Small intestine (tissue), 7 donors: ENCODE measurements at regions not wholly inside any gene's neighbourhood (a gene's known extent, or its start where the extent isn't known, plus 50 kb on each side); places are given as distances from the start of the nearest gene placed in this dataset.
"Not testable (repeated sequence)": the region's sequence is repeated elsewhere in the genome, so short reads cannot be mapped to it uniquely, and the experiment has no call there.

Experiments used
- DNase-seq, 2 donors: peaks; one replicate each; pipeline versions ENCODE4 v3.0.0 to v3.0.0-alpha.2; 2013
- FAIRE-seq: peaks from 2 replicates; lab custom pipeline; 2012; peaks lifted over from hg19 to GRCh38; lab: Jason Lieb, UNC
- H3K27ac ChIP-seq, 3 donors: one replicate each; pipeline ENCODE4 v1.5.1; 2013; ENCODE audit warnings: low read length in 2 of 3, mild to moderate bottlenecking in 2 of 3, control low read depth in 1 of 3, inconsistent platforms in 1 of 3, low read depth in 1 of 3, moderate library complexity in 1 of 3
- H3K27me3 ChIP-seq, 3 donors: one replicate each; pipeline ENCODE4 v1.6.1; 2013; ENCODE audit warnings: low read length in 3 of 3, inconsistent platforms in 1 of 3; ENCODE audit not compliant: control insufficient read depth in 3 of 3, insufficient read depth in 3 of 3
- H3K36me3 ChIP-seq, 3 donors: one replicate each; pipeline ENCODE4 v1.6.1; 2013; ENCODE audit warnings: low read length in 3 of 3, inconsistent platforms in 1 of 3, low read depth in 1 of 3, mild to moderate bottlenecking in 1 of 3, moderate library complexity in 1 of 3; ENCODE audit not compliant: control insufficient read depth in 3 of 3, insufficient read depth in 2 of 3
- H3K4me1 ChIP-seq, 3 donors: one replicate each; pipeline ENCODE4 v1.6.1; 2013; ENCODE audit warnings: low read length in 2 of 3, inconsistent platforms in 1 of 3, low read depth in 1 of 3, mild to moderate bottlenecking in 1 of 3, moderate library complexity in 1 of 3; ENCODE audit not compliant: control insufficient read depth in 3 of 3, insufficient read depth in 2 of 3
- H3K4me3 ChIP-seq, 3 donors: one replicate each; pipeline ENCODE4 v1.5.1; 2013; ENCODE audit warnings: low read length in 3 of 3, control low read depth in 1 of 3, inconsistent platforms in 1 of 3, low read depth in 1 of 3, mild to moderate bottlenecking in 1 of 3, moderate library complexity in 1 of 3
- H3K9me3 ChIP-seq, 2 donors: one replicate each; pipeline ENCODE4 v1.6.1; 2013; ENCODE audit warnings: low read depth in 1 of 2, low read length in 1 of 2; ENCODE audit not compliant: control insufficient read depth in 2 of 2, insufficient read depth in 1 of 2
- WGBS, 3 donors: extraction: QIAGEN DNeasy Blood & Tissue Kit; methylation state at CpG; one replicate each; pipeline ENCODE4 v1.1.7; 2013; 5-methylcytosine and 5-hydroxymethylcytosine counted together
- donor health status: healthy with polysubstance abuse.
- donor health status: control.
- donor health status: control.
- donor health status: Bipolar disorder and iron deficiency.
- donor health status: healthy.

- H3K4me1 ChIP-seq: no peaks in the 10 kb centered on the region
- no peak overlapping the region for H3K27ac ChIP-seq
- H3K36me3 ChIP-seq: no peaks in the 10 kb centered on the region
- 80 to 90% (median 88%) methylated on average over 2 of the region's 2 CpGs for WGBS, 3 donors
- no peaks in the 10 kb centered on the region for H3K27me3 ChIP-seq
- peaks cover 0 to 13% of the 10 kb centered on the region in 2 donors for H3K9me3 ChIP-seq
- DNase-seq: no peak
- H3K4me3 ChIP-seq: no peak overlapping the region
- no peak for FAIRE-seq
Observed at GRCh38 chr1:68868606-68869005, 371.7 kb upstream of the DEPDC1 start.

DNA sequence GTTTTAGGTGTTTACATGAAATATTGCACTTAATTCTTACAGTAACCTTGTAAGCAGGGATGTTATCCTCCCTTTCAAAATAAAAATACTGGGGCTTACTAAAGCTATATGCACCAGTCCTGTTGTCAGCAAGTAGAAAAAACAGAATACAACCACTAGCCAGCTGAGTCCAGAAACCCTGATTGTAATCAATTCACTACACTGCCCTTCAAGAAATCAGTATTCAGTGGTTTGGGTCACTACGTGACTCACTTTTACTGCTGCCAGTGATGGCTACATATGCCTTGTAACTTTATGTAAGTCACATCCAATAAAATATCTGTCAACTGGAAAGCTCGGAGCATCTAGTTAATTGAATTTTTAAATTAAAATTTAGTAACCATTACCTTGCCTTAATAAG, 376.3 kb upstream of the DEPDC1 start:
- Histone ChIP-seq H3K9me3 (no peaks in the 10 kb centered on the region), H3K36me3 (no peaks in the 10 kb centered on the region), H3K4me1 (no peaks in the 10 kb centered on the region), H3K27ac (no peak overlapping the region), H3K4me3 (no peak overlapping the region), H3K27me3 (no peaks in the 10 kb centered on the region)
- no peak for FAIRE-seq
- no peak for DNase-seq
- WGBS, 3 donors: 55 to 76% (median 64%) methylated on average over 2 of the region's 2 CpGs

GRCh38 chr1:68881330-68882194, 384.7 kb upstream of the DEPDC1 start:
- not testable (repeated sequence) for H3K9me3 ChIP-seq, FAIRE-seq, H3K4me3 ChIP-seq, H3K27me3 ChIP-seq, H3K36me3 ChIP-seq, H3K27ac ChIP-seq, DNase-seq, H3K4me1 ChIP-seq
- 85 to 88% (median 87%) methylated on average over 22 to 27 of the region's 29 CpGs for WGBS, 3 donors

DNA sequence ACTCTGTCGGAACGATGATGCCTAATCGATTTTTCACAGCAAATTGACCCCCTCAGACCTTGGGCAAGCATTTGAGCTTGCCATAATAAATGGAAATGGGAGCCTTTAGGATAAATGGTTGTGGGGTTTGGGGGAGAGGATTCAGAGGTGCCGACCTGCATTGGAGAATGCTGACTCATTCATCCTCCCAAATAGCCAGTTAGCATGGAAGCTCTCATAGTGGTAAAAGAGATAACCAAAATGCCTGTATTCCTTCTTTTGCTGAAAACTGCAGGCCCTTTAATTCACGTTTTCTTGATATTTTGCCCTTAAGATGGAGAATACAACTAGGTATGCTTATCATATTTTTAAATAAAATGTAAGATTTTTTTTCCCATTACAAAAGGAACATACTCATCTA, 392.6 kb upstream of the DEPDC1 start:
- Histone ChIP-seq H3K9me3 (no peaks in the 10 kb centered on the region), H3K27me3 (no peaks in the 10 kb centered on the region), H3K4me3 (no peak overlapping the region), H3K36me3 (no peaks in the 10 kb centered on the region), H3K4me1 (no peaks in the 10 kb centered on the region), H3K27ac (no peak overlapping the region)
- FAIRE-seq (no peak), DNase-seq (no peak)
- WGBS, 3 donors: 65 to 73% (median 71%) methylated on average over 5 of the region's 5 CpGs

GRCh38 chr1:68890736-68891135, 393.9 kb upstream of the DEPDC1 start:
- WGBS, 3 donors: 77 to 88% (median 78%) methylated on average over 3 of the region's 3 CpGs
- Histone ChIP-seq H3K27ac (no peak overlapping the region), H3K4me1 (no peaks in the 10 kb centered on the region), H3K4me3 (no peak overlapping the region), H3K9me3 (no peaks in the 10 kb centered on the region), H3K36me3 (no peaks in the 10 kb centered on the region), H3K27me3 (no peaks in the 10 kb centered on the region)
- no peak for DNase-seq
- FAIRE-seq: no peak

DNA sequence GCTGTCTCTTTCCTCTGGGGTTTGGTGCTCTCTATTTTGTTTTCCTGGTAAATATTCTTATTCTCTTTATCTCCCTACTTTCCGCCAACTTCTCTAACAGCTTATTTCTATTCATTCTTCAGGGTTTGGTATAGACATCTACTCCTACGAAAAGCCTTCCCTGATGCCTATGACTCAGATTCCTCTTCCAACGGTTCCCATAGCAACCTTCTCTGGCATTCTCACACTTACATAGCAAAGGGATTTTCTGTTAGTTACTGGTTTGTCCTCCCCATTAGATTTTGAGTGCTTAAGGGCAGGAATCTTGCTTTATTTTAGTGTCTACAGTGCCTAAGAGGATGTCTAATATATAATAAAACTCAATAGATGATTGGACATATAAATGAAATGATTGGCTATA, 407.6 kb upstream of the DEPDC1 start:
- H3K4me1 ChIP-seq: no peaks in the 10 kb centered on the region
- DNase-seq (no peak), FAIRE-seq (no peak)
- no peak overlapping the region for H3K27ac ChIP-seq
- no peaks in the 10 kb centered on the region for H3K27me3 ChIP-seq
- WGBS, 3 donors: 60 to 76% (median 63%) methylated on average over 3 of the region's 3 CpGs
- H3K36me3 ChIP-seq: no peaks in the 10 kb centered on the region
- peaks cover 0 to 6% of the 10 kb centered on the region in 2 donors for H3K9me3 ChIP-seq
- H3K4me3 ChIP-seq: no peak overlapping the region

- no peak for DNase-seq
- FAIRE-seq: no peak
- 80 to 87% (median 87%) methylated on average over 3 of the region's 3 CpGs for WGBS, 3 donors
- H3K4me3 ChIP-seq: no peak overlapping the region
- H3K27ac ChIP-seq: no peak overlapping the region
- peaks cover 0 to 13% of the 10 kb centered on the region in 2 donors for H3K9me3 ChIP-seq
- H3K4me1 ChIP-seq: no peaks in the 10 kb centered on the region
- no peaks in the 10 kb centered on the region for H3K36me3 ChIP-seq
- no peaks in the 10 kb centered on the region for H3K27me3 ChIP-seq
Observed at GRCh38 chr1:68906431-68906830, 409.5 kb upstream of the DEPDC1 start.

DNA sequence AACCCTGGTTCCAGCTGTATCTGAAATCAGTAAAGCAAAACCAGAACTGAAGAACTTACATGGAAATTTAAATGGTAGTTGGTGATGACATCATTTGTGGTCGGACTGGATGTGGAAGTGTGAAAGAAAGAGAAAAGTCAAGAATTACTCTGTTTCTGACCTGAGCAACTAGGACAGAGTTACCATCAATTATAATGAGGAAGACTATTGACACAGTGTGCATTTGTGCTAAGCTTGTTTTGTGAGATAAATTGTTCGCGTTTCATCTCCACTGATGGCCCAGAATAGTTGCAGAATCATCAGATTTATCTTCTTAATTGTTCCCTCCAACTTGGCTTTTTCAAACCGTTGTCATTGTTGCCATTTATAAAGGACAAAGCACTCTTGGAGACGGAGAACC, 410.6 kb upstream of the DEPDC1 start:
- WGBS, 3 donors: 66 to 82% (median 73%) methylated on average over 5 of the region's 5 CpGs
- Histone ChIP-seq H3K27me3 (no peaks in the 10 kb centered on the region), H3K9me3 (peaks cover 0 to 13% of the 10 kb centered on the region in 2 donors), H3K27ac (no peak overlapping the region), H3K36me3 (no peaks in the 10 kb centered on the region), H3K4me1 (no peaks in the 10 kb centered on the region), H3K4me3 (no peak overlapping the region)
- DNase-seq (no peak), FAIRE-seq (no peak)
